WERI-Rb-1 (cell line): ENCODE measurements at regions not wholly inside any gene's neighbourhood (a gene's known extent, or its start where the extent isn't known, plus 50 kb on each side); places are given as distances from the start of the nearest gene placed in this dataset.

Source experiments
- DNase-seq: peaks from one replicate; pipeline ENCODE4 v3.0.0-alpha.2; 2020
- H3K27ac ChIP-seq: fragments of 250-450 bp; sonication (Bioruptor Pico); 2 replicates; pipeline ENCODE4 v1.5.1; 2020; ENCODE audit warnings: mild to moderate bottlenecking, moderate library complexity
- H3K27me3 ChIP-seq: fragments of 250-450 bp; sonication (Bioruptor Pico); 2 replicates; pipeline ENCODE4 v1.5.1; 2021; ENCODE audit warnings: mild to moderate bottlenecking, low read depth, moderate library complexity; ENCODE audit not compliant: insufficient read depth, severe bottlenecking
- H3K36me3 ChIP-seq: fragments of 250-450 bp; sonication (Bioruptor Pico); 2 replicates; pipeline ENCODE4 v1.5.1; 2020; ENCODE audit warnings: mild to moderate bottlenecking, moderate library complexity
- H3K4me3 ChIP-seq: 2 replicates; pipeline ENCODE4 v1.5.1; 2011; ENCODE audit warnings: low read depth, mild to moderate bottlenecking, control low read depth, low read length
- H3K9me3 ChIP-seq: fragments of 250-450 bp; sonication (Bioruptor Pico); 2 replicates; pipeline ENCODE4 v1.5.1; 2021; ENCODE audit warnings: mild to moderate bottlenecking, moderate library complexity; ENCODE audit not compliant: severe bottlenecking
- TF ChIP-seq, protein P1 (sequence below): IDR thresholded peaks from 2 replicates; pipeline ENCODE4 v1.5.1; 2011; ENCODE audit warnings: low read depth, mild to moderate bottlenecking, control low read depth, inconsistent platforms, low read length

DNA sequence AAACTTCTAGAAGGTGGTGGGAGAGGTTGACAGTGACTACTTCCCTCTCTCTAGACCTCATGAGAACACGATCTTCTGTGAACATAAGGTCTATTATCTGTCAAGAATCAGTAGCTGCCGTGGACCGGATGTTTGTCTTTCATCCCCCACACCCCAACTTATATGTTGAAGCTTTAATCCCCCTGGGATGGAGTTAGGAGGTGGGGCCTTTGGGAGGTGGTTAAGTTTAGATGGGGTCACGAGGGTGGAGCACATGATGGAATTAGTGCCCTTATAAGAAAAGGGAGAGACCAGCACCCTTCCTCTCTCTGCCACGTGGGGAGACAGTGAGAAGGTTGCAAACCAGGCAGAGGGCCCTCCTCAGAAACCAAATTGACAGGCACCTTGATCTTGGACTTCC, 409.1 kb downstream of the QKI start:
- no peaks in the 10 kb centered on the region for H3K36me3 ChIP-seq
- no peaks in the 10 kb centered on the region for H3K9me3 ChIP-seq
- TF ChIP-seq, protein P1, sequence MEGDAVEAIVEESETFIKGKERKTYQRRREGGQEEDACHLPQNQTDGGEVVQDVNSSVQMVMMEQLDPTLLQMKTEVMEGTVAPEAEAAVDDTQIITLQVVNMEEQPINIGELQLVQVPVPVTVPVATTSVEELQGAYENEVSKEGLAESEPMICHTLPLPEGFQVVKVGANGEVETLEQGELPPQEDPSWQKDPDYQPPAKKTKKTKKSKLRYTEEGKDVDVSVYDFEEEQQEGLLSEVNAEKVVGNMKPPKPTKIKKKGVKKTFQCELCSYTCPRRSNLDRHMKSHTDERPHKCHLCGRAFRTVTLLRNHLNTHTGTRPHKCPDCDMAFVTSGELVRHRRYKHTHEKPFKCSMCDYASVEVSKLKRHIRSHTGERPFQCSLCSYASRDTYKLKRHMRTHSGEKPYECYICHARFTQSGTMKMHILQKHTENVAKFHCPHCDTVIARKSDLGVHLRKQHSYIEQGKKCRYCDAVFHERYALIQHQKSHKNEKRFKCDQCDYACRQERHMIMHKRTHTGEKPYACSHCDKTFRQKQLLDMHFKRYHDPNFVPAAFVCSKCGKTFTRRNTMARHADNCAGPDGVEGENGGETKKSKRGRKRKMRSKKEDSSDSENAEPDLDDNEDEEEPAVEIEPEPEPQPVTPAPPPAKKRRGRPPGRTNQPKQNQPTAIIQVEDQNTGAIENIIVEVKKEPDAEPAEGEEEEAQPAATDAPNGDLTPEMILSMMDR: no peak
- no peak overlapping the region for H3K27ac ChIP-seq
- no peak overlapping the region for H3K4me3 ChIP-seq
- peaks cover 37% of the 10 kb centered on the region for H3K27me3 ChIP-seq
- DNase-seq: no peak

GRCh38 chr6:163820745-163821458, 406.4 kb downstream of the QKI start:
- H3K27ac ChIP-seq: no peak overlapping the region
- no peaks in the 10 kb centered on the region for H3K36me3 ChIP-seq
- peaks cover 10% of the 10 kb centered on the region for H3K27me3 ChIP-seq
- DNase-seq: no peak
- H3K9me3 ChIP-seq: no peaks in the 10 kb centered on the region
- TF ChIP-seq, protein P1: no peak
- no peak overlapping the region for H3K4me3 ChIP-seq

- H3K36me3 ChIP-seq: no peaks in the 10 kb centered on the region
- H3K27me3 ChIP-seq: peaks cover 3% of the 10 kb centered on the region
- no peak overlapping the region for H3K27ac ChIP-seq
- H3K4me3 ChIP-seq: no peak overlapping the region
- H3K9me3 ChIP-seq: no peaks in the 10 kb centered on the region
- no peak for DNase-seq
- TF ChIP-seq, protein P1: no peak
Observed at GRCh38 chr6:163820171-163820570, 405.7 kb downstream of the QKI start.

- no peaks in the 10 kb centered on the region for H3K36me3 ChIP-seq
- TF ChIP-seq, protein P1: no peak
- no peaks in the 10 kb centered on the region for H3K27me3 ChIP-seq
- DNase-seq: no peak
- no peak overlapping the region for H3K4me3 ChIP-seq
- H3K27ac ChIP-seq: no peak overlapping the region
- H3K9me3 ChIP-seq: no peaks in the 10 kb centered on the region
Observed at GRCh38 chr6:163818719-163819118, 404.2 kb downstream of the QKI start.

DNA sequence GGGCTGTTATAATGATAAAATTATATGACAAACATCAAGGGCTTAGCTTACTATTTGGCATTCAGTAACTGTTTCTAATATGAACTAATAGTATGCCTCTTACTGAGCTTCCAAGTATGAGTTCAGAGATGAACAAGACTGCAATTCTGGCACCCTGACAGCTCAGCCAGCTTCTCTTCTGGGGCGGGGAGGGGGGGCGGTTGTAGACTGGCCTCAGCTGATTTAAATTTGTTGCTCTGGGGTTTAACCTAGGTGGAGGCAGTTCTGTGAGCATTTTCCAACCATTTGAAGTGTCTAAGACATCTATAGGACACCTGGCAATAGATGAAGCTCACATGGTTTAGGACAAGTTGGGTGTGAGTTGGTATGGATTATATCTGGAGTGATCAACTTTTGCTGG, 401.9 kb downstream of the QKI start:
- H3K27me3 ChIP-seq: no peaks in the 10 kb centered on the region
- DNase-seq: no peak
- H3K36me3 ChIP-seq: no peaks in the 10 kb centered on the region
- TF ChIP-seq, protein P1: no peak
- H3K9me3 ChIP-seq: no peaks in the 10 kb centered on the region
- no peak overlapping the region for H3K4me3 ChIP-seq
- no peak overlapping the region for H3K27ac ChIP-seq

DNA sequence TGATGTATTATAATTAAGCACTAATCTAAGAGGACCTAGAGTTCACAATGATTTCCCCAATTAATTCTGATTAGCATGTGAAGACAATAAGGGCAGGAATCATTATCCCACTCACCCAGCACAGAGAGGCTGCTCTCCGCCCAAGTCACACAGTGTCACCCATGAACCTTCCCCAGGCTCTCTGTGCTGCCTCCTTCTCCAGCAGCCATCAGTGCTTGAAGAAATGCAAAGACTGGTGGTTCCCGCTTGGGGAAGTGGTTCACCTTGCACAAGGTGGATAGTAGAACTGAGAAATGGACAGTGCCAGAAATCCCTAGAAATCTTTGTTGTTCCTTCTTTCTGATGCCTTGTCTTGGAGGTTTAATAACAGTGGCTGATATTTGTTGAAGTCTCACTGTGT, 401.3 kb downstream of the QKI start:
- no peak overlapping the region for H3K4me3 ChIP-seq
- no peak overlapping the region for H3K27ac ChIP-seq
- no peaks in the 10 kb centered on the region for H3K9me3 ChIP-seq
- DNase-seq: no peak
- no peaks in the 10 kb centered on the region for H3K27me3 ChIP-seq
- no peaks in the 10 kb centered on the region for H3K36me3 ChIP-seq
- TF ChIP-seq, protein P1: no peak
